AG08395 (cell line): ENCODE measurements at regions not wholly inside any gene's neighbourhood (a gene's known extent, or its start where the extent isn't known, plus 50 kb on each side); places are given as distances from the start of the nearest gene placed in this dataset.
A peak's percentile ranks its signal among the peaks of the same experiment; 100 is the strongest.
"Not testable (repeated sequence)": the region's sequence is repeated elsewhere in the genome, so short reads cannot be mapped to it uniquely, and the experiment has no call there.

Source experiments
- DNase-seq: peaks from one replicate; pipeline ENCODE4 v3.0.0; 2012; ENCODE audit warnings: mixed read lengths, low spot score

GRCh38 chr3:176328198-176328597, 869.1 kb downstream of the TBL1XR1 start:
- no peak for DNase-seq

DNA sequence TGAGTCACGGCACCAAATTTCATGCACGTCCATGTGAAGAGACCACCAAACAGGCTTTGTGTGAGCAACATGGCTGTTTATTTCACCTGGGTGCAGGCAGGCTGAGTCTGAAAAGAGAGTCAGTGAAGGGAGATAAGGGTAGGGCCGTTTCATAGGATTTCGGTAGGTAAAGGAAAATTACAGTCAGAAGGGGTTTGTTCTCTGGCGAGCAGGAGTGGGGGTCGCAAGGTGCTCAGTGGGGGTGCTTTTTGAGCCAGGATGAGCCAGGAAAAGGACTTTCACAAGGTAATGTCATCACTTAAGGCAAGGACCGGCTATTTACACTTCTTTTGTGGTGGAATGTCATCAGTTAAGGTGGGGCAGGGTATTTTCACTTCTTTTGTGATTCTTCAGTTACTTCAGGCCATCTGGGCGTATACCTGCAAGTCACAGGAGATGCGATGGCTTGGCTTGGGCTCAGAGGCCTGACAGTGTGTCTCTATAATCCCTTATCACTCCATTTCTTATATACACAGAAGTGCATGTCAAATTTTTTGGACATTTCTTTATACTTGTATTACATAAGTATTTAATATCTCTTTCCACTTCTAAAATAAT, 870.3 kb downstream of the TBL1XR1 start:
- not testable (repeated sequence) for DNase-seq

- DNase-seq: not testable (repeated sequence)
These were observed 875.8 kb downstream of the TBL1XR1 start for GRCh38 chr3:176321532-176321931.

- DNase-seq: no peak
These were observed 876.2 kb downstream of the TBL1XR1 start for GRCh38 chr3:176321099-176321498.

- DNase-seq: no peak
These were observed 883.9 kb downstream of the TBL1XR1 start for GRCh38 chr3:176313426-176313825.

DNA sequence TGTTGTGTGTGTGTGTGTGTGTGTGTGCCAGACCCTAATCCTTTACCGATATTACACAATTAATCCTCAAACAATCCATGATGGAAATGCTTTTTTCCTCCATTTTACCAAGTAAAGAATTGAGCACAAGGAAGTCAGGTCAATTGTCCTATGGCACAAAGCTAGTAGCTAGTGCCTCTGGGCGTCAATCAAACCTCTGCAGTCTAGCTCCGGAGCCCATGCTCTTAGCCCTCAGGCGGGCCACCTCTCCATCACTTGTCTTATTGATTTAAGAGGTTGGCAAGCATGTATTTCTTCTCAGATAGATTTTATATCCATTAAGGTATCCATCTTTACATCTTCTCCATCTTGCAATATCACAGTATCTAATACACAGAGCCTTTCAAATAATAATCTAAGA, 886.6 kb downstream of the TBL1XR1 start:
- no peak for DNase-seq

GRCh38 chr3:176302271-176302670, 895.0 kb downstream of the TBL1XR1 start:
- no peak for DNase-seq

- peak; percentile 10 for DNase-seq
These were observed 901.1 kb downstream of the TBL1XR1 start for GRCh38 chr3:176296066-176296597.

DNA sequence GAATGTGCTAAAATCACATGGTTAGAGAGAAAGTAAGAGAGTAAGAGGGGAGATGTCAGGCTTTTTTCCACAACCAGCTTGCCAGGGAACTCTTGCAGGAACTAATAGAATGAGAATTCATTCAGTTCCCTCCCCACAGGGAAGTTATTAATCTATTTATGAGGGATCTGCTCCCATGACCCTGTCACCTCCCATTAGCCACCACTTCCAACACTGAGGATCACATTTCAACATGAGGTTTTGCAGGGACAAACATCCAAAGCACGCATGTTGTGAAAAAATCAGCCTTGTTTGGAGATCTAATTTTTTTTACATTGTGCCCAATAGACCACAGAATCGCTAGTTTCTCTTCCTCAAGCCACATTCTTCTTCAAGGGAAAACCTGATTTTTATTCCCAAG, 904.0 kb downstream of the TBL1XR1 start:
- peak; percentile 3 for DNase-seq

DNA sequence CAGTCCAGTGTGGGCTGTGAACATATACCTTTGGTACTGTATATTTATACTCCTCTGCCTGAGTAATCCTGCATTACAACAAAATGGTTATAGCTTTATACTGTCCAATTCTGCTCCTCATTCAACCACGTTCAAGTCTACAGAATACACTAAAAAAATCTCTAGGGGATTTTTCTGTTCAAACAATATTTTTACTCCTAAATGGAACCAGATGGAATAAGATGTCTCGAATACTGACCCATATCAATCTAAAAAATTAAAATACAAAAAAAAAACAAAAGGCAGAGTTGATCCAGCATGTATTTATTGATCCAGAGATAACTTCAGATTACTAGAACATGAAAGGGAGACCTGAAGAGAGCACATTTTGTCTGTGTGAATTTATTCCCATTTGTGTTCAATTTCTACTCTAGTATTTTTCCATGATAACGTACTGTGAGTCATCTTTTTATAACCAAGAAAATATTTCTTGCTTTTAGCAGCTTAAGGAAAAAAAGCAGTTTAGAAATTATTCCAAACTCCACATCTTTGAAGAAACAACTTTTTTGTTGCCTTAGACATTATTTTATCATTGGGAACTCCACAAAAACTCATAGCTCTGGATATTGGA, 910.7 kb downstream of the TBL1XR1 start:
- peak; percentile 2 for DNase-seq

DNA sequence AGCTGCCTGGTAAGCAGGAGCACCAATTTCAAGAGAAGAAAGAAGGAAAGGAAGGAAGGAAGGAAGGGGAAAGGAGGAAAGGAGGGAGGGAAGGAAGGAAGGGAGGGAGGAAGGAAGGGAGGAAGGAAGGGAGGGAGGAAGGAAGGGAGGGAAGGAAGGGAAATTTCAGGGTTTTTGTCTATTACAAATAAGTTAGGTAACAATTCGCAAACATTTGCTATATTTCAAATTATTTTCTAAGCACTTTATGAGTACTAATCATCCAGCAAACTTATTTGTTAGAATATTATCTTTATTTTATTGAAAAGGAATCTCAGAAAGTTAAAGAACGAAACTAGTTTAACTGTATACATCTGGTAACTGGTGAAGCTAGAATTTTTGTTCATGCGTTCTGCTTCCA, 921.7 kb downstream of the TBL1XR1 start:
- DNase-seq: no peak

DNA sequence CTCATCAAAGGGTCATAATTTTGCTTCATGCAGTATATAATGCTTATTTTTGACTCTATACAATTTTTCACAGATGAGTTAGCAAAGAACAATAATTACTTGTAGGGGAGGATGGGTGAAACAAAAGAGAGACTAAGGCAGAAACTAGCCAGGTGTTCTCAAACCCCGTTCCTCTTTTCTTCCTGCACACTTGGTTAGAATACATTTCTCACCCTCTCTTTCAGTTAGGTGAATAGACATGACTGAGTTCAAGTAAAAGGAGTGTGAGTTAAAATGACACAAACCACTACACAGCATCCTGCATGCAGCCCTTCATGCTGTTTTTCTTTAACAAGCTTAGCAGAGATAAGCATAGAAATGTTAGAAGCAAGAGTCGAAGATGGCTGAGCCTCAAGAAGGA, 922.2 kb downstream of the TBL1XR1 start:
- no peak for DNase-seq

GRCh38 chr3:176274161-176274560, 923.1 kb downstream of the TBL1XR1 start:
- DNase-seq: no peak

DNA sequence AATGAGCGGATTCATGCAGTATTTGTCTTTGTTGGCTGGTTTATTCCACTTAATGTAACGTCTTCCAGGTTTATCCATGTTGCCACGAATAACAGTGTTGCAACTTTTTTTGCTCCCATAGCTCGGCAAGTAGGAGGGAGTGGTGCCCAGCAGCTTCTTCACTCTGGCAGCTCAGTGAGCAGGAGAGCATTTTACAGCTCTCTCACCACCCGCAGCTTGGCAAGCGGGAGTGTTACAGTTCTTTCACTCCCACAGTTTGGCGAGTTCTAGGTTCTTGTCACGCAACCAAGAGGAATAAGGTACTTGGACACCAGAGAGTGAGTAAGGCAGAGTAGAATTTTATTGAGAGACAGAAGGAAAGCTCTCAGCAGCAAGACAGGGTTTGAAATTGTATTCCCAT, 935.2 kb downstream of the TBL1XR1 start:
- DNase-seq: peak; percentile 1

DNA sequence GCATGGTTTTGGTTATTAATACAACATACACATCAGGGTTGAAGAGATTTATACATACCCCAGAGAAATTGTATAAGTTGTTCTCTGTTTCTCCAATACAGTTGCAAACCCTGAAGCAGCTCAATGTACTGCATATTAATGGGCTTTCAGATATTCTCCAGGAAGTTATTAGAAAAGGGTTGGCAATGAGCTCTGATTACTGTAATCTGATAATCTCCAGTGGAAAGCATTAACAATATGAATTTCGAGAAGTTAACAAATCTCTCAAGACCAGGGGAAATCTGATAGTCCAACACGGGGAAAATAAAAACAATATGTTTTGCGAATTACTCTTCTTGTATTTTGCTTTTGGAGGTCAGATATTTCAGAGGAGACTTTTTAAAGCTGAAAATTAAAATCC, 950.1 kb downstream of the TBL1XR1 start:
- DNase-seq: no peak

- DNase-seq: no peak
These were observed 977.3 kb downstream of the TBL1XR1 start for GRCh38 chr3:176219970-176220369.

DNA sequence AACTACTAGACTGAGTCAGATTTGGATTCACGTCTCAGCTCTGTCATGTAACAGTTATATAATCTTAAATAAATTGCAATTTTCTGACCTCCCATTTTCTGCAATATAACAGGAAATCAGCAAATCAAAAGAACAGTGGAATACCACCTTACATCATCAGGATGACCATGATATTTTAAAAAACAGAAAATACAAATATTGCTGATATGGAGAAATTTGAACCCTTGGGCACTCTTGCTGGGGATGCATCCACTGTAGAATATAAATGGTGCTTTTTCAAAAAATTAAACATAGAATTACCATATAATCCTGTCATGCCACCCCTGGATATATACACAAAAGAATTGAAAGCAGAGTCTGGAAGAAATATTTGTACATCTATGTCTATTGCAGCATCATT, 982.5 kb downstream of the TBL1XR1 start:
- DNase-seq: no peak

- not testable (repeated sequence) for DNase-seq
These were observed 984.0 kb downstream of the TBL1XR1 start for GRCh38 chr3:176213314-176213713.

DNA sequence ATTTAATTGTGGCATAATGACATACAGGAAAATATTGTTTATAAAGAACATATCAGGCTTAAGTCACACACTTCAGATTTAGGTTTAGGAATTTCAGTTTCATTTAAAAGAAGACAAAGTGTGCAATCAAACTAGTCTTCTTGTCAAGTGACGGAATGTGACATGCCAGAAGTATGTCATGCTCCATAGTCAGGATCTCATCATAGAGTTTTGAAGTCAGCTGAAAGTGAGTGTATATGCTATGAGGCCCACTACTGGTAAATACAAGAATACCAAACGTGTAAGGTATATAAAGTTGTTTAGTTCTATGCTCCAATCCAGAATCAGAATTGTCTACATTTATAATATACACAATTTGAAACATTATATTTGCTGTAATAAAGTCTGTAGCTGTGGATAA, 988.4 kb downstream of the TBL1XR1 start:
- DNase-seq: no peak

GRCh38 chr3:176208283-176208682, 989.0 kb downstream of the TBL1XR1 start:
- DNase-seq: no peak

DNA sequence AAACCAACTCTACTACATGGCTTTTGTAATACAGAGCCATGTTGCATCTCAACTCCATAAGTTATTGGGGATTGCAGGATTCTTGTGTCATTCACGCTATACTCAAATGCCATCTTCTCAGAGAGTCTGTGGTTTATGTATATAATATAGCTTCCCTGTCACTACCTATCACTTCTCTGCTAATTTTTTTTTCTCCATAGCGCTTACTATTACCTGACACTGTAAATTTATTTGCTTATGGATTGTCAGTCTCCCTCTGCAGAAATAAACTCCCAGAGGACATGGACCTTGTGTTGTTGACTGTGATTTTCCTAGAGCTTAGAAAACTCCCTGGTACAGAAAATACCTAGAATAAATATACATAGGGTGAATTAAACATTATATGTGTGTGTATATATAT, 990.5 kb downstream of the TBL1XR1 start:
- DNase-seq: no peak

DNA sequence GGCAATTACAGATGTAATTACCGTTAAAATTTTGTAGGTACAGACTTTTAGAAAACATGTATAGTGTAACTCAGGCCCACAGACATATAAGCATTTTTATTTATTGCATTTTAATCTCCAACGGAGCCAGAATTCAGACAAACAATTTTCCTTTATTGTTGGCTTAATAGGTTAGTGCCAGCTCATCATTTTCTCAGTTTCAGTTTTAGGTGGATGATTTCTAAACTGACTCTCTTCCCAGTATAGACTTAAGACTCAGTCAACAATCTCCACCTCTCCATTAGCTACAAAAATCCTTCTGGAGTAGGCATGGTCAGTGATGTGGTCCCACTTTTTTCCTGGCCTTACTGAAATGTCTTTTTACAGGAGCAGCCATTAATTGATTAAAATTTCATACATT, 994.6 kb downstream of the TBL1XR1 start:
- no peak for DNase-seq

DNA sequence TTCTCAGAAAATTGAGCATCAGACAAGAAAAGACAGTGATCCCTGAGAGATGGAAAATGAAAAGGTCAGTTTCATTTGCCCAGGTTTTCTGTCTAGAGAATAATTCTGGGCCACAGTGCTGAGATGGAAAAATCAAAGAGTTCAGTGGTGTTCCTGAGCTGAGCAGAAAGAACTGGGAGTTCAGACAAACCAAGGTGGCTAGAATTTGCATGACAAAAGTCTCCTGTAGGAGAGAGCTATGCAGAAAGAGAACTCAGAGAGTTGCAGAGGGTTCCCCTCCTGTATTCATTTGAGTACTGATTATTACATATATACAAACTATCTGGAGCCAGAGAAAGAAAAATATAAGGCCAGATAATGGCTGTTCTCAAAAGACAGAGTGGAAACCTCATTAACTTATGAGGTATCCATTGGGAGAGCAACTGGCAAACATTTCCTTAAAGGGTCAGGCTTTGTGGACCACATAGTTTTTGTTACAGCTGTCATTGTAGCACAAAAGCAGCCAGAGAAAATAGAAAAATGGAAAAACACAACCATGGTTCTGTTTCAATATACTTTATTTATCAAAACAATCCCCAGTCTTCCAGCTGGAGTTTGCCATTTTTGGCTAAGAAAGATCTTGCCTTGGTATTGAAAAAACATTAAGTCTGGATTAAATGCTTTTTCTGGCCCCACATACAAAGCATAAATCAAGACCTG, 1004.1 kb downstream of the TBL1XR1 start:
- DNase-seq: no peak
